Mesendoderm (in vitro differentiated cells): ENCODE measurements at regions not wholly inside any gene's neighbourhood (a gene's known extent, or its start where the extent isn't known, plus 50 kb on each side); places are given as distances from the start of the nearest gene placed in this dataset.
"Not testable (repeated sequence)": the region's sequence is repeated elsewhere in the genome, so short reads cannot be mapped to it uniquely, and the experiment has no call there.

Experiments
- DNase-seq: peaks from one replicate; pipeline ENCODE4 v3.0.0; 2013
- H2AK5ac ChIP-seq: 2 replicates; pipeline ENCODE4 v1.6.1; 2013; ENCODE audit warnings: low read length, inconsistent platforms
- H2BK120ac ChIP-seq: 2 replicates; pipeline ENCODE4 v1.6.1; 2013; ENCODE audit warnings: low read depth, mild to moderate bottlenecking, low read length, moderate library complexity, mixed read lengths
- H2BK15ac ChIP-seq: replicated peaks from 2 replicates; pipeline ENCODE4 v1.6.1; 2013; ENCODE audit warnings: low read depth, mild to moderate bottlenecking, moderate library complexity
- H2BK5ac ChIP-seq: 2 replicates; pipeline ENCODE4 v1.6.1; 2013; ENCODE audit warnings: low read length, inconsistent platforms
- H3K18ac ChIP-seq: 2 replicates; pipeline ENCODE4 v1.6.1; 2013; ENCODE audit warnings: mild to moderate bottlenecking, low read length, mixed read lengths
- H3K23ac ChIP-seq: one replicate; pipeline ENCODE4 v1.6.1; 2013; ENCODE audit warnings: low read length
- H3K27ac ChIP-seq: 2 replicates; pipeline ENCODE4 v1.5.1; 2013; ENCODE audit warnings: low read depth, mild to moderate bottlenecking, inconsistent platforms, low read length, moderate library complexity
- H3K27me3 ChIP-seq: 2 replicates; pipeline ENCODE4 v1.6.1; 2013; ENCODE audit warnings: low read length, control low read depth, mild to moderate bottlenecking, inconsistent platforms; ENCODE audit not compliant: insufficient read depth, poor library complexity
- H3K36me3 ChIP-seq: 2 replicates; pipeline ENCODE4 v1.6.1; 2013; ENCODE audit warnings: low read length, inconsistent platforms; ENCODE audit not compliant: control insufficient read depth, insufficient read depth
- H3K4ac ChIP-seq: one replicate; pipeline ENCODE4 v1.6.1; 2013; ENCODE audit warnings: low read depth, mild to moderate bottlenecking, low read length, moderate library complexity
- H3K4me1 ChIP-seq: 2 replicates; pipeline ENCODE4 v1.6.1; 2013; ENCODE audit warnings: low read depth, low read length, inconsistent platforms; ENCODE audit not compliant: control insufficient read depth
- H3K4me2 ChIP-seq: 2 replicates; pipeline ENCODE4 v1.6.1; 2013; ENCODE audit warnings: low read length
- H3K4me3 ChIP-seq: 2 replicates; pipeline ENCODE4 v1.5.1; 2013; ENCODE audit warnings: mild to moderate bottlenecking, low read length
- H3K56ac ChIP-seq: one replicate; pipeline ENCODE4 v1.6.1; 2013; ENCODE audit warnings: low read length
- H3K79me1 ChIP-seq: 2 replicates; pipeline ENCODE4 v1.6.1; 2013; ENCODE audit warnings: low read length, inconsistent platforms
- H3K79me2 ChIP-seq: 2 replicates; pipeline ENCODE4 v1.6.1; 2013; ENCODE audit warnings: mild to moderate bottlenecking, low read length; ENCODE audit not compliant: control insufficient read depth, insufficient read depth
- H3K9ac ChIP-seq: 2 replicates; pipeline ENCODE4 v1.6.1; 2013; ENCODE audit warnings: low read length, inconsistent platforms
- H4K5ac ChIP-seq: one replicate; pipeline ENCODE4 v1.6.1; 2013; ENCODE audit warnings: low read length
- H4K8ac ChIP-seq: one replicate; pipeline ENCODE4 v1.6.1; 2013; ENCODE audit warnings: low read depth, mild to moderate bottlenecking, control low read depth, low read length, moderate library complexity
- WGBS: extraction: QIAGEN DNeasy Blood & Tissue Kit; methylation state at CpG from one replicate; pipeline ENCODE4 v1.1.7; 2013; ENCODE audit warnings: low lambda C conversion rate, missing lambda C conversion rate; ENCODE audit not compliant: insufficient coverage; ENCODE audit errors: extremely low coverage; 5-methylcytosine and 5-hydroxymethylcytosine counted together

DNA sequence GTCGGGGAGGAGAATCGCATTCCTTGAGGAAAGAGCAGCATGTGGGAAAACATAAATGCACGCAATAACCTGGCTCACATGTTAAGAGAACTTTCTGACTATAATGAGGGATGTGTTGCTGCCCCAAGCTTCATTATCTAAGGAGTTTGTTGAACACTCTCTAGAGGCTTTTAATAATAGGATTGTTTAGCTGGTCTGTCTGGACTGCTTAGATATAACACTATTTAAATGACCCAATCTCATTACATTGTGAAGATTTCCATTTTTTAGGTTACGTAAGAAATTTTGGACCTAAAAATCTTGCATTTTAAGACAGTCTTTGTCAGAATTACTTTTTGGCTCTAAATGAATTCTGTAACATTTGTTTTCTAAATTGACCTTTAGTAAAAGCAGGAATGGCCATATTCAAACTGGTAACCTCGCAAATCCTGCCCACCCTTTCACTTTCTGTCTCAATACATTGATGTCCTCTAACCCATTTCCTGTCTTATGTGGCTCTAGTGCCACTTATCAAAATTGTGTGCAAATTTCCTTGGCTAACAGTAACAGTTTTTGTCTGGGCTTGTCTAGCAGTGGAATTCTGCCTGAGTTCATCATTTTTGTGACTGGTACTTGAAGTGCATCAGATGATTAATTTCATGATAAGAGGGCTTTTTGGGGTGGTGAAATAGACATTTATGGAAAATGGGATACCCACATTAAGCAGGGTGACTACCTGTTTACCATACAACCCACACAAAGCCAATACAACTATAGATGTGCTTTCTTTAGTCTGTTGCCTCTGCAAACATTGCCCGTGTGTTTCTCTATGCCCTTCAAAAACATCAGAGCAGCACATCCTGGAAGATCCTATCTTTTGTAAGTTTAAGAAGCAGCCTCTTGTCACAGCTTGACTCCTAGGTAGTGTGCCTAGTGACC, 61.6 kb upstream of the IKBKE start:
- not testable (repeated sequence) for H2BK120ac ChIP-seq, H3K4me2 ChIP-seq, H2AK5ac ChIP-seq, H3K56ac ChIP-seq, H3K4me3 ChIP-seq, H3K27me3 ChIP-seq, H3K4ac ChIP-seq, H3K18ac ChIP-seq, H2BK5ac ChIP-seq, H2BK15ac ChIP-seq, H4K5ac ChIP-seq, H3K4me1 ChIP-seq, H3K23ac ChIP-seq, H3K79me1 ChIP-seq, H3K9ac ChIP-seq, H3K36me3 ChIP-seq, H3K27ac ChIP-seq, DNase-seq, H3K79me2 ChIP-seq, H4K8ac ChIP-seq
- WGBS, result no CpG with 5 or more reads among the region's 6 CpGs

DNA sequence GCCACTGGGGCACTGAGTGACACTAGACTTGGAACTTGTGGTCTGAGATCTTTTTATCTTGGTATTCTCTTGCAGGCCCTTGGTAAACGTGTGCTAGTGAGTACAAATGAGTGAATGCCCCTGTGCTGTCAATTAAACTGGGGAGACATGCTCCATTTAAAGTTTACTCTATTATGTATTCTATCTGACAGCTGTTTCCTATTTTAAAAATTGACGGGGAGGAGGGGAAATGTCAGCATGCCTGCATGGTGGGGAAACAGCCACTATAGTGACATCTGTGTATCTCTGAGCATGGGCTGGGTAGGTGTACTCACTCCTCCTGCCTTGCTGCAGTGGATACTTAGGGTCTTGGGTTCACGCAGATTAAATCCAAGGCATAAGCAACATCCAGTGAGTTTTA, 59.0 kb upstream of the IKBKE start:
- no peak overlapping the region for H3K4me3 ChIP-seq
- H2AK5ac ChIP-seq, result no peak overlapping the region
- WGBS, result no CpG with 5 or more reads among the region's 3 CpGs
- no peak overlapping the region for H2BK120ac ChIP-seq
- H3K23ac ChIP-seq, result no peak overlapping the region
- H3K79me1 ChIP-seq, result no peaks in the 10 kb centered on the region
- H3K9ac ChIP-seq, result no peak overlapping the region
- no peak overlapping the region for H3K4ac ChIP-seq
- H3K27ac ChIP-seq, result no peak overlapping the region
- no peak overlapping the region for H2BK15ac ChIP-seq
- no peaks in the 10 kb centered on the region for H3K27me3 ChIP-seq
- H3K18ac ChIP-seq, result no peak overlapping the region
- no peak overlapping the region for H3K56ac ChIP-seq
- H3K4me1 ChIP-seq, result no peaks in the 10 kb centered on the region
- H4K5ac ChIP-seq, result no peak overlapping the region
- no peaks in the 10 kb centered on the region for H3K79me2 ChIP-seq
- no peak for DNase-seq
- no peak overlapping the region for H3K4me2 ChIP-seq
- no peaks in the 10 kb centered on the region for H3K36me3 ChIP-seq
- no peak overlapping the region for H4K8ac ChIP-seq
- no peak overlapping the region for H2BK5ac ChIP-seq

DNA sequence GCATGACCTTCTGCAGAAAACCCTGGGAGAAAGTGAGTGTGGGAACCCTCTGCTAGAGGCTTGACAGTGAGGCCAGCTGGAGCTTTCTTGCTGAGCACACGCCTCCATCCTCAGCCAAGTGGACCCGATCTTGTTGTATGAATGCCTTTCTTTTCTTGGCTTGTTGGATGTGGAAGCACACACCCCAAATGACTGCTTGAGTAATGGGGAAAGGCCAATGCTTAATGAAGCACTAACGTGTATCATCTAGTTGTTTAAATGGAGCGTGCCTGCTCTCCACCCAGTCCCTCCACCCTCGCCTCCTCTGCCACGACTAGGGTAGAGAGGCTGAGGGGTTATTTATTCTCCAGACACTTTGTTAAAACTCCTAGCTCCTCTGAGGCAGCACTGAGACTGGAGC, 54.3 kb upstream of the IKBKE start:
- H3K79me2 ChIP-seq, result no peaks in the 10 kb centered on the region
- no peaks in the 10 kb centered on the region for H3K4me1 ChIP-seq
- no CpG with 5 or more reads among the region's 6 CpGs for WGBS
- no peak overlapping the region for H3K4me2 ChIP-seq
- no peaks in the 10 kb centered on the region for H3K36me3 ChIP-seq
- H4K8ac ChIP-seq, result no peak overlapping the region
- no peak overlapping the region for H2BK120ac ChIP-seq
- H3K56ac ChIP-seq, result no peak overlapping the region
- no peak overlapping the region for H3K4ac ChIP-seq
- no peaks in the 10 kb centered on the region for H3K79me1 ChIP-seq
- H3K9ac ChIP-seq, result no peak overlapping the region
- no peak overlapping the region for H4K5ac ChIP-seq
- no peak for DNase-seq
- no peak overlapping the region for H2BK5ac ChIP-seq
- no peak overlapping the region for H3K4me3 ChIP-seq
- H2BK15ac ChIP-seq, result no peak overlapping the region
- no peaks in the 10 kb centered on the region for H3K27me3 ChIP-seq
- H3K23ac ChIP-seq, result no peak overlapping the region
- no peak overlapping the region for H2AK5ac ChIP-seq
- no peak overlapping the region for H3K27ac ChIP-seq
- no peak overlapping the region for H3K18ac ChIP-seq

DNA sequence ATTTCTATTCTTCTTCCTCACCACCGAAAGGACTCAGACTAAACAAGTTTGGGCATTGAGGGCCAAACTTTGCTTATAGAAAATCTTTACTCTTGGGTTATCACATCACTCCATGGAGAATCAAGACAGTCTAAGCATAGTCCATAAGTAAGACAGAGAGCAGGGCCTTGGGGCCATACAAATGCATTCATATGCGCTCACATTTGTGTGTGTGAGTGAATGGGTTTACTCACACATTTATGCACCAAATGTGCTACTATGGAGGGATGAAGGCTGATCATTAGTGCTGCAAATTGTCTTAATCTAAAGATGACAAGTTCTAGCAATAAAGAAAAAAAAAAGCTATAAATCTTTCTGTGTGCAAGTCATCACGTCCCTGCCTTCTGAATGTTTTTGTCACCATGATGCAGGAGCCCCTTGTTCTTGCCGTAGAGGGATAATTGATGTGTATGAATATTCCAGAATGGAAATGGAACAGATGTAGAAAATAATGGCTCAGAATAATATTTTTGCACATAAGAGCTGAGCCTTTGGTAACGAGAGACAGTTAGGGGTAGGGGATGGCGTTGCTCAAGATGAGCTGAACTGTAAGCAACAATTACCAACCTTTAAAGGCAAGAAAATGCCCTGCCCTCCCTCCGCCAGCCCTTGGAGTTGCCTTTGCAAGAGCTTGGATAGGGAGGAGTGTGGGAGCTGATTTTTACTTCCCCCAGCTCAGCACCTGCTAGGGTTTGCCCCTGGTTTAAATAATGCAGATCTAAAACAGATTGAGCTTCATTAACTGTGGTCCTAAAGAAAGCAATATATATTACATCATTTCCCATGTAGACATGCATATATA, 52.3 kb upstream of the IKBKE start:
- no peak for DNase-seq
- Histone ChIP-seq H2BK15ac (no peak overlapping the region), H3K9ac (no peak overlapping the region), H3K23ac (no peak overlapping the region), H4K5ac (no peak overlapping the region), H2BK5ac (no peak overlapping the region), H2AK5ac (no peak overlapping the region), H3K56ac (no peak overlapping the region), H3K79me1 (no peaks in the 10 kb centered on the region), H3K27me3 (no peaks in the 10 kb centered on the region), H3K4me3 (no peak overlapping the region), H3K4me2 (no peak overlapping the region), H2BK120ac (no peak overlapping the region), H3K27ac (no peak overlapping the region), H3K4me1 (no peaks in the 10 kb centered on the region), H3K18ac (no peak overlapping the region), H3K4ac (no peak overlapping the region), H3K79me2 (no peaks in the 10 kb centered on the region), H4K8ac (no peak overlapping the region), H3K36me3 (no peaks in the 10 kb centered on the region)
- WGBS, result no CpG with 5 or more reads among the region's 7 CpGs

DNA sequence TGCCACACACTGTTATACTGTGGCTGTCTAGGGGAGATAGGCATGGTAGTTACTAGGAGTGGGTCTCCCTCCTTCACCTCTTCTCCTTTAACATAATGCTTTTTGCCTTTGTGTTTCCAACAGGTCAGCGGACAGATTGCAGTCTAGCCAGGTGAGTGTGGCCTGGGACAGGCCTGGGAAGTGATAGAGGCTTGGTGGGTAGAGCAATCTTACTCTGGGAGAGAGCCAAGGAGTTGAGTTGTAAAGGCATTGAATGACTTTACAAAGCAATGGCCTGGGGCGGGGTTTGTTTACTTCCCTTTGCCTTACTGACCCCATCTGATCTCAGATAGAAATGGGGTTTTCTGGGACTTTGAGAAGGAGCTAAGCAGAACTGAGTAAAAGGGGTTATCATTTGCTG, 51.0 kb upstream of the IKBKE start:
- H3K56ac ChIP-seq, result no peak overlapping the region
- DNase-seq, result peak; percentile 12
- no peaks in the 10 kb centered on the region for H3K4me1 ChIP-seq
- H3K79me1 ChIP-seq, result no peaks in the 10 kb centered on the region
- no peak overlapping the region for H4K8ac ChIP-seq
- H3K36me3 ChIP-seq, result no peaks in the 10 kb centered on the region
- H3K4ac ChIP-seq, result no peak overlapping the region
- no peaks in the 10 kb centered on the region for H3K27me3 ChIP-seq
- no peak overlapping the region for H3K18ac ChIP-seq
- no CpG with 5 or more reads among the region's 2 CpGs for WGBS
- no peak overlapping the region for H3K4me2 ChIP-seq
- H3K4me3 ChIP-seq, result no peak overlapping the region
- no peak overlapping the region for H3K27ac ChIP-seq
- H3K23ac ChIP-seq, result no peak overlapping the region
- no peak overlapping the region for H3K9ac ChIP-seq
- no peak overlapping the region for H2AK5ac ChIP-seq
- H2BK120ac ChIP-seq, result no peak overlapping the region
- H2BK5ac ChIP-seq, result no peak overlapping the region
- H3K79me2 ChIP-seq, result no peaks in the 10 kb centered on the region
- H4K5ac ChIP-seq, result no peak overlapping the region
- H2BK15ac ChIP-seq, result no peak overlapping the region
